HepG2 (cell line): ENCODE measurements at regions not wholly inside any gene's neighbourhood (a gene's known extent, or its start where the extent isn't known, plus 50 kb on each side); places are given as distances from the start of the nearest gene placed in this dataset.

Experiments used
- AHR ChIP-seq: IDR thresholded peaks from 2 replicates; pipeline ENCODE4 v1.6.1; 2018; ENCODE audit warnings: missing genetic modification reagents, missing compliant biosample characterization
- CREB1 ChIP-seq, 2 experiments: fragments of 450-650 bp in 1 of 2; IDR thresholded peaks; 2 replicates each; pipeline ENCODE4 v1.6.1; 2016 to 2017; ENCODE audit warnings: control low read depth in 1 of 2, mild to moderate bottlenecking in 1 of 2, missing compliant biosample characterization in 1 of 2, missing genetic modification characterization in 1 of 2
- FOXK2 ChIP-seq: fragments of 450-650 bp; IDR thresholded peaks from 2 replicates; pipeline ENCODE4 v1.6.1; 2016
- GTF3A ChIP-seq: sonication (generic); formaldehyde crosslinking; conservative IDR thresholded peaks from 2 replicates; pipeline ENCODE4 v1.4.0; 2020; ENCODE audit warnings: mild to moderate bottlenecking, missing genetic modification reagents
- KDM6A ChIP-seq: IDR thresholded peaks from 2 replicates; pipeline ENCODE4 v1.6.1; 2016; ENCODE audit warnings: low read depth
- THAP11 ChIP-seq: IDR thresholded peaks from 2 replicates; pipeline ENCODE4 v1.6.1; 2016; ENCODE audit warnings: missing biosample characterization, missing genetic modification reagents
- YEATS2 ChIP-seq: sonication (generic); formaldehyde crosslinking; IDR thresholded peaks from 2 replicates; pipeline ENCODE4 v1.4.0; 2020; ENCODE audit warnings: missing genetic modification reagents, borderline replicate concordance
- ZBTB8A ChIP-seq: sonication (generic); formaldehyde crosslinking; IDR thresholded peaks from 2 replicates; pipeline ENCODE4 v1.4.0; 2020; ENCODE audit warnings: mild to moderate bottlenecking, low read depth, missing genetic modification reagents, borderline replicate concordance
- ZFP36L2 ChIP-seq: sonication (generic); formaldehyde crosslinking; IDR thresholded peaks from 2 replicates; pipeline ENCODE4 v1.4.0; 2020; ENCODE audit warnings: missing genetic modification reagents
- ZNF496 ChIP-seq: sonication (generic); formaldehyde crosslinking; IDR thresholded peaks from 2 replicates; pipeline ENCODE4 v1.8.1; 2023; ENCODE audit warnings: mild to moderate bottlenecking, moderate library complexity, missing genetic modification reagents; ENCODE audit not compliant: insufficient replicate concordance
- ZSCAN30 ChIP-seq: sonication (generic); formaldehyde crosslinking; IDR thresholded peaks from 2 replicates; pipeline ENCODE4 v1.5.0; 2020; ENCODE audit warnings: mild to moderate bottlenecking, missing genetic modification reagents
- TF ChIP-seq, protein P1 (sequence below): sonication (generic); formaldehyde crosslinking; IDR thresholded peaks from 2 replicates; pipeline ENCODE4 v1.5.1; 2020; ENCODE audit warnings: missing genetic modification reagents, mild to moderate bottlenecking, borderline replicate concordance
- TF ChIP-seq, protein P2 (sequence below): sonication (generic); formaldehyde crosslinking; IDR thresholded peaks from 2 replicates; pipeline ENCODE4 v1.8.1; 2023; ENCODE audit warnings: missing genetic modification reagents, mild to moderate bottlenecking, borderline replicate concordance
- TF ChIP-seq, protein P3 (sequence below): sonication (generic); formaldehyde crosslinking; IDR thresholded peaks from 2 replicates; pipeline ENCODE4 v1.4.0; 2020; ENCODE audit warnings: mild to moderate bottlenecking, missing genetic modification reagents

DNA sequence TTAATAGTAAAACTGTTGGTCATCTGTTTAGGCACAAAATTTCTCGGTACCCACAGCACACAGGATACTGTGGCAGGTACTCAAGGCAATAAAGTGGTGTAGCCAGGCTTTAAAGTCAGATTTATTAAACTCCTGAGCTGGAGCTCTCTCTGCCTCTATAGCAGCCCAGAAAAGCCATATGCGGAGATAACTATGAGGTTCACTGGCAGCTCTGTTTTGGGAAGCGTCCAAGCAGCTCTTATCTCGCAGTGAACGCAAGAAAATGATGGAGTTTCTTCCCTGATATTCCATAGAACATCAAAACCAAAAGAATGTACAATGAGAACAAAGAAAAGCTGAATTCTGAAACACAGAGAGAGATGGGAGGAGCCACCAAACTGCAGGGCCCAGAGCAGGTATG, 248.3 kb downstream of the C1orf94 start (continued):
- TF ChIP-seq, protein P1, sequence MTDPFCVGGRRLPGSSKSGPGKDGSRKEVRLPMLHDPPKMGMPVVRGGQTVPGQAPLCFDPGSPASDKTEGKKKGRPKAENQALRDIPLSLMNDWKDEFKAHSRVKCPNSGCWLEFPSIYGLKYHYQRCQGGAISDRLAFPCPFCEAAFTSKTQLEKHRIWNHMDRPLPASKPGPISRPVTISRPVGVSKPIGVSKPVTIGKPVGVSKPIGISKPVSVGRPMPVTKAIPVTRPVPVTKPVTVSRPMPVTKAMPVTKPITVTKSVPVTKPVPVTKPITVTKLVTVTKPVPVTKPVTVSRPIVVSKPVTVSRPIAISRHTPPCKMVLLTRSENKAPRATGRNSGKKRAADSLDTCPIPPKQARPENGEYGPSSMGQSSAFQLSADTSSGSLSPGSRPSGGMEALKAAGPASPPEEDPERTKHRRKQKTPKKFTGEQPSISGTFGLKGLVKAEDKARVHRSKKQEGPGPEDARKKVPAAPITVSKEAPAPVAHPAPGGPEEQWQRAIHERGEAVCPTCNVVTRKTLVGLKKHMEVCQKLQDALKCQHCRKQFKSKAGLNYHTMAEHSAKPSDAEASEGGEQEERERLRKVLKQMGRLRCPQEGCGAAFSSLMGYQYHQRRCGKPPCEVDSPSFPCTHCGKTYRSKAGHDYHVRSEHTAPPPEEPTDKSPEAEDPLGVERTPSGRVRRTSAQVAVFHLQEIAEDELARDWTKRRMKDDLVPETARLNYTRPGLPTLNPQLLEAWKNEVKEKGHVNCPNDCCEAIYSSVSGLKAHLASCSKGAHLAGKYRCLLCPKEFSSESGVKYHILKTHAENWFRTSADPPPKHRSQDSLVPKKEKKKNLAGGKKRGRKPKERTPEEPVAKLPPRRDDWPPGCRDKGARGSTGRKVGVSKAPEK (CRISPR knock-in tag) = no peak
- TF ChIP-seq YEATS2 (CRISPR knock-in tag) = no peak
- TF ChIP-seq CREB1 (IDR thresholded peaks at IDR 0.05) = no peak
- no peak for TF ChIP-seq CREB1 (CRISPR knock-in tag; IDR thresholded peaks at IDR 0.05)
- TF ChIP-seq ZFP36L2 (CRISPR knock-in tag) = no peak
- TF ChIP-seq, protein P2, sequence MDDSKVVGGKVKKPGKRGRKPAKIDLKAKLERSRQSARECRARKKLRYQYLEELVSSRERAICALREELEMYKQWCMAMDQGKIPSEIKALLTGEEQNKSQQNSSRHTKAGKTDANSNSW (CRISPR knock-in tag) = no peak
- TF ChIP-seq, protein P3, sequence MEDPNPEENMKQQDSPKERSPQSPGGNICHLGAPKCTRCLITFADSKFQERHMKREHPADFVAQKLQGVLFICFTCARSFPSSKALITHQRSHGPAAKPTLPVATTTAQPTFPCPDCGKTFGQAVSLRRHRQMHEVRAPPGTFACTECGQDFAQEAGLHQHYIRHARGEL (CRISPR knock-in tag) = no peak
- TF ChIP-seq KDM6A = no peak
- TF ChIP-seq THAP11 (CRISPR knock-in tag) = no peak
- TF ChIP-seq ZNF496 (CRISPR knock-in tag) = no peak
- no peak for TF ChIP-seq FOXK2
- no peak for TF ChIP-seq ZBTB8A
- TF ChIP-seq GTF3A = no peak
- no peak for TF ChIP-seq AHR (CRISPR knock-in tag)
- no peak for TF ChIP-seq ZSCAN30 (CRISPR knock-in tag)
